CD4-positive, CD25-positive, alpha-beta regulatory T cell (primary cell): ENCODE measurements at regions not wholly inside any gene's neighbourhood (a gene's known extent, or its start where the extent isn't known, plus 50 kb on each side); places are given as distances from the start of the nearest gene placed in this dataset.

ENCODE experiments used
- ATAC-seq, 2 donors: fragments of 150-1000 bp; cut with Tn5 transposase; one replicate each; pipeline ENCODE4 v1.10.0; 2021; ENCODE audit warnings: low read depth in 2 of 2, moderate number of reproducible peaks in 2 of 2, moderate library complexity in 1 of 2
- DNase-seq, 3 donors: peaks; one replicate each; pipeline versions ENCODE4 v3.0.0 to v3.0.0-alpha.2; 2012 to 2022; ENCODE audit warnings: mixed read lengths in 1 of 3
- H3K27ac ChIP-seq: one replicate; pipeline ENCODE4 v1.7.0; 2013; ENCODE audit warnings: mild to moderate bottlenecking, low read length; ENCODE audit not compliant: insufficient read depth, poor library complexity, severe bottlenecking
- H3K27me3 ChIP-seq: one replicate; pipeline ENCODE4 v1.7.0; 2013; ENCODE audit warnings: low read length; ENCODE audit not compliant: control insufficient read depth, insufficient read depth
- H3K36me3 ChIP-seq: one replicate; pipeline ENCODE4 v1.7.0; 2013; ENCODE audit warnings: mild to moderate bottlenecking, low read length, moderate library complexity; ENCODE audit not compliant: control insufficient read depth, insufficient read depth
- H3K4me1 ChIP-seq: 2 replicates; pipeline ENCODE4 v1.7.0; 2013; ENCODE audit warnings: mild to moderate bottlenecking, low read length; ENCODE audit not compliant: insufficient read depth, control insufficient read depth, poor library complexity, severe bottlenecking
- H3K4me3 ChIP-seq: one replicate; pipeline ENCODE4 v1.7.0; 2013; ENCODE audit warnings: low read depth, mild to moderate bottlenecking, low read length, moderate library complexity
- H3K9me3 ChIP-seq, 2 experiments: 1 replicate in 1 of 2; 2 replicates in 1 of 2; pipeline ENCODE4 v1.7.0; 2013; ENCODE audit warnings: low read length in 2 of 2, mild to moderate bottlenecking in 1 of 2, moderate library complexity in 1 of 2; ENCODE audit not compliant: control insufficient read depth in 2 of 2
- H3K27ac Mint-ChIP-seq, 3 donors: one replicate each; pipeline ENCODE4 v1.8.0; 2020 to 2022; ENCODE audit warnings: mild to moderate bottlenecking in 3 of 3, mixed read lengths in 3 of 3, moderate library complexity in 2 of 3
- H3K27me3 Mint-ChIP-seq: one replicate; pipeline ENCODE4 v1.8.0; 2022; ENCODE audit warnings: mild to moderate bottlenecking, mixed read lengths
- H3K36me3 Mint-ChIP-seq: one replicate; pipeline ENCODE4 v1.8.0; 2020; ENCODE audit warnings: mixed read lengths
- H3K4me1 Mint-ChIP-seq, 4 donors: one replicate each; pipeline ENCODE4 v1.8.0; 2020 to 2022; ENCODE audit warnings: mixed read lengths in 4 of 4, mild to moderate bottlenecking in 1 of 4
- H3K4me3 Mint-ChIP-seq, 4 donors: one replicate each; pipeline ENCODE4 v1.8.0; 2020 to 2022; ENCODE audit warnings: mild to moderate bottlenecking in 4 of 4, mixed read lengths in 4 of 4, moderate library complexity in 3 of 4
- H3K9me3 Mint-ChIP-seq, 7 donors: one replicate each; pipeline ENCODE4 v1.8.0; 2020 to 2022; ENCODE audit warnings: mixed read lengths in 7 of 7, mild to moderate bottlenecking in 3 of 7, moderate library complexity in 2 of 7

- H3K9me3 Mint-ChIP-seq: peaks cover 0 to 3% (median 0%) of the 10 kb centered on the region in 7 donors
- ATAC-seq: no peak
- no peak for DNase-seq
- Histone ChIP-seq H3K27me3 (no peaks in the 10 kb centered on the region), H3K9me3 (no peaks in the 10 kb centered on the region), H3K36me3 (no peaks in the 10 kb centered on the region), H3K4me3 (no peak overlapping the region), H3K27ac (no peak overlapping the region), H3K4me1 (no peaks in the 10 kb centered on the region)
- H3K4me1 Mint-ChIP-seq: peaks cover 0 to 6% (median 0%) of the 10 kb centered on the region in 4 donors
- no peak overlapping the region for H3K4me3 Mint-ChIP-seq
- peak overlapping the region in 1 of 3 donors; percentile 21 for H3K27ac Mint-ChIP-seq
- H3K36me3 Mint-ChIP-seq: no peaks in the 10 kb centered on the region
- H3K27me3 Mint-ChIP-seq: no peaks in the 10 kb centered on the region
Observed at GRCh38 chr3:35971686-35972085, 332.4 kb downstream of the ARPP21 start.

DNA sequence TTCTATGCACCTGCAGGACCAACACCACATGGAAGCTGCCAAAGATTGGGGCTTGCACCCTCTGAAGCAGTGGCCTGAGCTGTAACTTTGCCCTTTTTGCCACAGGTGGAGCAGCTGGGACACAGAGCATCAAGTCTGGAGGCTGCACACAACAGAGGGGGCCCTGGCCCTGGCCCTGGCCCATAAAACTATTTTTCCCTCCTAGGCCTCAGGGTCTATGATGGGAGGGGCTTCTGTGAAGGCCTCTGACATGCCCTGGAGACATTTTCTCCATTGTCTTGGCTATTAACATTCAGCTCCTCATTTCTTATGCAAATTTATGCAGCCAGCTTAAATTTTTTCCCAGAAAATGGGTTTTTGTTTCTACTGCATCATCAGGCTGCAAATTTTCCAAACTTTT, 335.5 kb downstream of the ARPP21 start:
- Histone ChIP-seq H3K4me1 (no peaks in the 10 kb centered on the region), H3K27me3 (no peaks in the 10 kb centered on the region), H3K27ac (no peak overlapping the region), H3K4me3 (no peak overlapping the region), H3K9me3 (no peaks in the 10 kb centered on the region), H3K36me3 (no peaks in the 10 kb centered on the region)
- ATAC-seq (no peak), DNase-seq (no peak)
- no peak overlapping the region for H3K27ac Mint-ChIP-seq
- peaks cover 0 to 3% (median 0%) of the 10 kb centered on the region in 7 donors for H3K9me3 Mint-ChIP-seq
- no peaks in the 10 kb centered on the region for H3K36me3 Mint-ChIP-seq
- H3K4me3 Mint-ChIP-seq: no peak overlapping the region
- H3K27me3 Mint-ChIP-seq: no peaks in the 10 kb centered on the region
- peaks cover 0 to 4% (median 0%) of the 10 kb centered on the region in 4 donors for H3K4me1 Mint-ChIP-seq

- H3K4me3 Mint-ChIP-seq: no peak overlapping the region
- no peak overlapping the region for H3K27ac ChIP-seq
- peaks cover 0 to 6% (median 0%) of the 10 kb centered on the region in 7 donors for H3K9me3 Mint-ChIP-seq
- H3K4me3 ChIP-seq: no peak overlapping the region
- H3K27me3 Mint-ChIP-seq: no peaks in the 10 kb centered on the region
- H3K9me3 ChIP-seq: no peaks in the 10 kb centered on the region
- no peaks in the 10 kb centered on the region for H3K36me3 ChIP-seq
- H3K27ac Mint-ChIP-seq: no peak overlapping the region
- H3K36me3 Mint-ChIP-seq: no peaks in the 10 kb centered on the region
- H3K27me3 ChIP-seq: no peaks in the 10 kb centered on the region
- H3K4me1 Mint-ChIP-seq: no peaks in the 10 kb centered on the region
- H3K4me1 ChIP-seq: no peaks in the 10 kb centered on the region
- DNase-seq: no peak
- no peak for ATAC-seq
Observed at GRCh38 chr3:35986161-35986560, 346.8 kb downstream of the ARPP21 start.

GRCh38 chr3:35987386-35987785, 348.1 kb downstream of the ARPP21 start:
- ATAC-seq (no peak), DNase-seq (no peak)
- no peaks in the 10 kb centered on the region for H3K36me3 Mint-ChIP-seq
- no peak overlapping the region for H3K27ac ChIP-seq
- H3K4me1 Mint-ChIP-seq: no peaks in the 10 kb centered on the region
- H3K27ac Mint-ChIP-seq: no peak overlapping the region
- H3K4me3 ChIP-seq: no peak overlapping the region
- no peaks in the 10 kb centered on the region for H3K36me3 ChIP-seq
- H3K9me3 Mint-ChIP-seq: peaks cover 0 to 6% (median 0%) of the 10 kb centered on the region in 7 donors
- H3K27me3 ChIP-seq: no peaks in the 10 kb centered on the region
- H3K27me3 Mint-ChIP-seq: no peaks in the 10 kb centered on the region
- no peak overlapping the region for H3K4me3 Mint-ChIP-seq
- no peaks in the 10 kb centered on the region for H3K4me1 ChIP-seq
- H3K9me3 ChIP-seq: no peaks in the 10 kb centered on the region

- Mint-ChIP-seq H3K4me1 (no peaks in the 10 kb centered on the region), H3K9me3 (peaks cover 0 to 8% (median 0%) of the 10 kb centered on the region in 7 donors), H3K4me3 (no peak overlapping the region), H3K27ac (no peak overlapping the region), H3K27me3 (no peaks in the 10 kb centered on the region), H3K36me3 (no peaks in the 10 kb centered on the region)
- no peaks in the 10 kb centered on the region for H3K4me1 ChIP-seq
- no peak for ATAC-seq
- no peaks in the 10 kb centered on the region for H3K27me3 ChIP-seq
- no peak overlapping the region for H3K4me3 ChIP-seq
- H3K27ac ChIP-seq: no peak overlapping the region
- no peak for DNase-seq
- H3K9me3 ChIP-seq: no peaks in the 10 kb centered on the region
- no peaks in the 10 kb centered on the region for H3K36me3 ChIP-seq
Observed at GRCh38 chr3:35992041-35992440, 352.7 kb downstream of the ARPP21 start.

- Histone ChIP-seq H3K9me3 (no peaks in the 10 kb centered on the region), H3K27me3 (no peaks in the 10 kb centered on the region), H3K4me3 (no peak overlapping the region), H3K27ac (no peak overlapping the region), H3K4me1 (no peaks in the 10 kb centered on the region), H3K36me3 (no peaks in the 10 kb centered on the region)
- Mint-ChIP-seq H3K36me3 (no peaks in the 10 kb centered on the region), H3K4me3 (no peak overlapping the region), H3K27me3 (no peaks in the 10 kb centered on the region), H3K27ac (no peak overlapping the region), H3K9me3 (peaks cover 0 to 15% (median 3%) of the 10 kb centered on the region in 7 donors), H3K4me1 (no peaks in the 10 kb centered on the region)
- ATAC-seq (no peak), DNase-seq (no peak)
Observed at GRCh38 chr3:36011791-36012190, 368.5 kb upstream of the STAC start.

DNA sequence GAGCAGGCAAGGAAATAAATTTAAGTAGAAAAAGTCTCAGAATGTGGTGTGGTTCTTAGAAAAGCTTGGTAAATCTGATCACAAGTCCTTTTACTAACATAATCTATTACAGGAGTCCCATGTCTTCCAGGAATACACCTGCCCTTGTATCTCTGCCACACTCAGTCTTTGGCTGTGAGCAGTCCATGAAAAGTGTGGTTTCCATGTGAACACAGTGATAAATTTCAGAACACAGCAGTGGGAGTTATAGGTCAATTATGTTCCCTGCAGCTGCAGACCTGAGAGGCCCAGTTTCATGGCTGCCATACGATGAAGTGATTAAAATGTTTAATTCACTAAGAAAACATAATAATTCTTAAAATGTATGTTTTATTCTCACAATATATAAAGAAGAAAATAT, 366.9 kb upstream of the STAC start:
- H3K4me3 ChIP-seq: no peak overlapping the region
- H3K27ac ChIP-seq: no peak overlapping the region
- Mint-ChIP-seq H3K36me3 (no peaks in the 10 kb centered on the region), H3K4me1 (no peaks in the 10 kb centered on the region), H3K27ac (no peak overlapping the region), H3K9me3 (peaks cover 0 to 12% (median 3%) of the 10 kb centered on the region in 7 donors), H3K4me3 (no peak overlapping the region), H3K27me3 (no peaks in the 10 kb centered on the region)
- no peak for ATAC-seq
- no peaks in the 10 kb centered on the region for H3K36me3 ChIP-seq
- DNase-seq: no peak
- H3K4me1 ChIP-seq: no peaks in the 10 kb centered on the region
- no peaks in the 10 kb centered on the region for H3K27me3 ChIP-seq
- no peaks in the 10 kb centered on the region for H3K9me3 ChIP-seq

- no peaks in the 10 kb centered on the region for H3K36me3 ChIP-seq
- H3K27me3 ChIP-seq: no peaks in the 10 kb centered on the region
- Mint-ChIP-seq H3K4me1 (no peaks in the 10 kb centered on the region), H3K27me3 (no peaks in the 10 kb centered on the region), H3K4me3 (no peak overlapping the region), H3K36me3 (no peaks in the 10 kb centered on the region), H3K9me3 (peaks cover 0 to 14% (median 7%) of the 10 kb centered on the region in 7 donors), H3K27ac (no peak overlapping the region)
- ATAC-seq (no peak), DNase-seq (no peak)
- no peak overlapping the region for H3K27ac ChIP-seq
- no peaks in the 10 kb centered on the region for H3K9me3 ChIP-seq
- H3K4me3 ChIP-seq: no peak overlapping the region
- no peaks in the 10 kb centered on the region for H3K4me1 ChIP-seq
Observed at GRCh38 chr3:36025232-36025631, 355.1 kb upstream of the STAC start.
